Activated CD4-positive, alpha-beta memory T cell treated with anti-CD3 and anti-CD28 coated beads, Interleukin-2, amount 10 ng/mL, durations not matched to agents 7 days and 5 days (primary cell): ENCODE measurements at regions not wholly inside any gene's neighbourhood (a gene's known extent, or its start where the extent isn't known, plus 50 kb on each side); places are given as distances from the start of the nearest gene placed in this dataset.

ENCODE experiments used
- CTCF ChIA-PET: fragments of 350-600 bp; sonication (Branson Sonifier 250); formaldehyde crosslinking; loops from one replicate; lab custom pipeline; 2021; ENCODE audit warnings: antibody characterized with exemption, inconsistent platforms; lab: Charles Lee
- POLR2A ChIA-PET: fragments of 350-600 bp; sonication (Branson Sonifier 250); formaldehyde crosslinking; loops from one replicate; lab custom pipeline; 2021; ENCODE audit warnings: antibody characterized with exemption; lab: Charles Lee
- DNase-seq: peaks from one replicate; pipeline ENCODE4 v3.0.0-alpha.2; 2020
- H3K27ac Mint-ChIP-seq: one replicate; pipeline ENCODE4 v1.8.0; 2021; ENCODE audit warnings: mild to moderate bottlenecking, mixed read lengths
- H3K27me3 Mint-ChIP-seq: one replicate; pipeline ENCODE4 v1.8.0; 2021; ENCODE audit warnings: mixed read lengths
- H3K36me3 Mint-ChIP-seq: one replicate; pipeline ENCODE4 v1.8.0; 2021; ENCODE audit warnings: low read depth, mixed read lengths
- H3K4me1 Mint-ChIP-seq: one replicate; pipeline ENCODE4 v1.8.0; 2021; ENCODE audit warnings: mixed read lengths
- H3K4me3 Mint-ChIP-seq: one replicate; pipeline ENCODE4 v1.8.0; 2021; ENCODE audit warnings: mild to moderate bottlenecking, mixed read lengths
- H3K9me3 Mint-ChIP-seq: one replicate; pipeline ENCODE4 v1.8.0; 2021; ENCODE audit warnings: mixed read lengths

DNA sequence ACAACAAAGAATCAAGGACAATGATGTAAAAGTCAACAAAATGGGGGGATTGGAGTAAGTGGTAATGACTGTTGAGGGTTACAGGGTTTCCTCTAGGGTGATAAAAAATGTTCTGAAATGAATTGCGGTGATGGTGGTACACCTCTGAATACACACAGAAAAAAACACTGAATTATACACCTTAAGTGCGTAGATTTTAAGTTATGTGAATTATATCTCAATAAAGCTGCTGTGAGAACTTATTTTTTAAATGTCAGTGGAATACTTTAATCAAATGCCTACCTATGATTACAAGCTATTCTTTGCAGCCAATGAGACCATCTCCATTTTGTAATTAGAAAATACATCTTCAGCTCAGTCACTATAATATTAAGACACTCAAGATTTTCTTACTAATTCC is 53.5 kb downstream of the ZNF608 start:
- H3K4me3 Mint-ChIP-seq, result no peak overlapping the region

DNA sequence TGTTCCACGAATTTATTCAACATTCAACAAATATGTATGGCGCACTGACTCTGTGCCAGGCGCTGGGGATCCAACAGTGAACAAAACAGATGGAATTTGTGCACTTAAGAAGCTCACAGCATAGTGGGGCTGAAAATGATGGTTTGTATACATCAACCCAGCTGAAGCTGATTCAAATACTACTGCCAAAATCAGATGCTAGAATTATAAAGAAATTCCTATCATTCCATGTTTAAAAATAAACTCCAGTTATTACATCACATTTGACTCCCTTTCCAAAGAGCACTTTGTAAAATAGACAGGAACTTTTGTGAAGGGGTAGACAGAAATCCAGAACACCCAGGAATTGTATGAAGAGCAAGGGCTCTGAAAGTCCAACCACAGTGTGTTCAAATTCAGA is 54.1 kb downstream of the ZNF608 start:
- Mint-ChIP-seq H3K27ac (no peak overlapping the region), H3K27me3 (no peaks in the 10 kb centered on the region), H3K36me3 (no peaks in the 10 kb centered on the region), H3K9me3 (peaks cover 3% of the 10 kb centered on the region), H3K4me1 (no peaks in the 10 kb centered on the region), H3K4me3 (no peak overlapping the region)
- CTCF ChIA-PET, result no interaction called here
- DNase-seq, result no peak
- POLR2A ChIA-PET, result no interaction called here

More for the DNA sequence above, 53.5 kb downstream of the ZNF608 start:
- CTCF ChIA-PET, result no interaction called here
- Mint-ChIP-seq H3K9me3 (peaks cover 3% of the 10 kb centered on the region), H3K27me3 (no peaks in the 10 kb centered on the region), H3K27ac (no peak overlapping the region), H3K4me1 (no peaks in the 10 kb centered on the region), H3K36me3 (no peaks in the 10 kb centered on the region)
- no peak for DNase-seq
- POLR2A ChIA-PET, result no interaction called here

DNA sequence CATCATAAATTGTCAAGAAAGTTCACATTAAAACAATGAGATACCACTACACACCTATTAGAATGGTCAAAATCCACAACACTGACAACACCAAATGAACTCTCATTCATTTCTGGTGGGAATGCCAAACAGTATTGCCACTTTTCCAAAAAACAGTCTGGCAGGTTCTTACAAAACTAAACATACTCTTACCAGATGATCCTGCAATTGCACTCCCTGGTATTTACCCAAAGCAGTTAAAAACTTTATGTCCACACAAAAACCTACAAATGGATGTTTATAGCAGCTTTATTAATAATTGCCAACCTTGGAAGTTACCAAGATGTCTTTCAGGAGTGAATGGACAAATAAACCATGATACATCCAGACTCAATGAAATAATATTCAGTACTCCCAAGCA is 56.8 kb downstream of the ZNF608 start:
- Mint-ChIP-seq H3K9me3 (no peaks in the 10 kb centered on the region), H3K4me3 (no peak overlapping the region), H3K27me3 (no peaks in the 10 kb centered on the region), H3K4me1 (no peaks in the 10 kb centered on the region), H3K36me3 (no peaks in the 10 kb centered on the region), H3K27ac (no peak overlapping the region)
- no peak for DNase-seq
- ChIA-PET CTCF (no interaction called here), POLR2A (no interaction called here)

GRCh38 chr5:124686239-124687004 is 60.0 kb downstream of the ZNF608 start:
- no peaks in the 10 kb centered on the region for H3K4me1 Mint-ChIP-seq
- no peak overlapping the region for H3K4me3 Mint-ChIP-seq
- no peaks in the 10 kb centered on the region for H3K27me3 Mint-ChIP-seq
- no peaks in the 10 kb centered on the region for H3K36me3 Mint-ChIP-seq
- no peaks in the 10 kb centered on the region for H3K9me3 Mint-ChIP-seq
- CTCF ChIA-PET, result no interaction called here
- POLR2A ChIA-PET, result no interaction called here
- no peak overlapping the region for H3K27ac Mint-ChIP-seq
- DNase-seq, result no peak

DNA sequence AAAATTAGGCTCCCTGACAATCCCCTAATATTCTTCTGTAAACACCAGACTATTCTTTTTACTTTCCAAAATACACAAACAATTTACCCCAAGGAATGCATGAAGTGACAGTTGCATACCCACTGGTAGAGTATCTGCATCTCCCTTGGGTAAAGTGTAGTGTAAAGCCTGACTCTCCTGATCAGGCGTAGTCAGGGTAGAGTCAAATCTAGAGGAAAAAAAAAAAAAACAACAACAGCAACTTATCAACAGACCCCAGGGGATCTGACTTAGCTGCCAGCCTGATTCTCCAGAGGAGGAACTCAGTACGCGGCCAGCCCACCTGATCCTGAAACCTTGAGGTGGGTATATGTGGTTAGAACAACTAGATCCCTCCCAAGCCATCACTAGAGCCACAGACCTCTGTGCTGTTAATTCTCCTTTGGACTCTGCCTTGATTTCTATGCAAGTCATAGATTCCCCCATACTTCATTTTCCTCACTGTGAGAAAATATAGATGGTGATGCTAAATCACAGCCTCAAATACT is 61.0 kb downstream of the ZNF608 start:
- CTCF ChIA-PET, result no interaction called here
- POLR2A ChIA-PET, result no interaction called here
- no peak overlapping the region for H3K4me3 Mint-ChIP-seq
- DNase-seq, result no peak
- H3K36me3 Mint-ChIP-seq, result no peaks in the 10 kb centered on the region
- H3K9me3 Mint-ChIP-seq, result no peaks in the 10 kb centered on the region
- H3K27ac Mint-ChIP-seq, result no peak overlapping the region
- no peaks in the 10 kb centered on the region for H3K27me3 Mint-ChIP-seq
- no peaks in the 10 kb centered on the region for H3K4me1 Mint-ChIP-seq

- ChIA-PET POLR2A (no interaction called here), CTCF (no interaction called here)
- Mint-ChIP-seq H3K27me3 (no peaks in the 10 kb centered on the region), H3K36me3 (no peaks in the 10 kb centered on the region), H3K4me1 (no peaks in the 10 kb centered on the region), H3K27ac (no peak overlapping the region), H3K9me3 (no peaks in the 10 kb centered on the region), H3K4me3 (no peak overlapping the region)
- DNase-seq, result no peak
These were observed 62.4 kb downstream of the ZNF608 start for GRCh38 chr5:124683917-124684555.

DNA sequence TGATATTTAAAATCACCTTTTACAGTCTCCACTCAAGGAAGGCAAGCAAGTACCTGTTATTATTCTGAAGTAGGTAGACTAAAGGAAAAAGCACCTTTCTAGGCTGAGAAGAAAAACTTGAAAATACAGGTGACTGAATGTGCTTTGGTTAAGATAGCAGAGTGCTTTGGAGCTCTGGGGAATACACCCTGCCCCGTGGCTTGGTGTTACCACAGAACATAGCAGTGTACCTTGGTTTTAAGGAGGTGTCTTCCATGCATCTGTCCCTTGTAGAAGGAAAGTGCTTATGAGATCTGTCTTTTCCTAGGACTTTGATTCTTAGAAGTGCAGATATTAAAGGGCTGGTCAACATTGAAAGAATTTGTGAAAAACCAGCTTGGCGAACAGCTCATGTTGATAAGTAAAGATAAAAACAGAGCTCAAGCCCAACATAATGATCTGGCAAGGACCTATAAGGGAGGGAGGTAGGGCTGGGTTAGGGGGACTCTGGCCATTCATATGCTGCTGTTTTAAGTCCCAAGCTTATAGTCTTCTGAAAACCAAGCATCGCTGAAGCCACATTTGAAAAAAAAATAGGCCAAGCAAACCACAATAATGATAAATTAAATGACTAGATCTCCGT is 66.8 kb downstream of the ZNF608 start:
- Mint-ChIP-seq H3K27me3 (no peaks in the 10 kb centered on the region), H3K4me1 (no peaks in the 10 kb centered on the region), H3K36me3 (no peaks in the 10 kb centered on the region), H3K9me3 (no peaks in the 10 kb centered on the region), H3K4me3 (no peak overlapping the region), H3K27ac (no peak overlapping the region)
- POLR2A ChIA-PET, result no interaction called here
- CTCF ChIA-PET, result no interaction called here
- DNase-seq, result no peak

GRCh38 chr5:124678922-124679519 is 67.4 kb downstream of the ZNF608 start:
- no peak overlapping the region for H3K27ac Mint-ChIP-seq
- DNase-seq, result no peak
- H3K27me3 Mint-ChIP-seq, result no peaks in the 10 kb centered on the region

GRCh38 chr5:124678468-124678867 is 68.0 kb downstream of the ZNF608 start:
- no peak overlapping the region for H3K27ac Mint-ChIP-seq
- ChIA-PET CTCF (no interaction called here), POLR2A (no interaction called here)
- no peaks in the 10 kb centered on the region for H3K4me1 Mint-ChIP-seq
- no peaks in the 10 kb centered on the region for H3K27me3 Mint-ChIP-seq
- H3K9me3 Mint-ChIP-seq, result no peaks in the 10 kb centered on the region
- DNase-seq, result no peak
- H3K4me3 Mint-ChIP-seq, result no peak overlapping the region
- H3K36me3 Mint-ChIP-seq, result no peaks in the 10 kb centered on the region

More at GRCh38 chr5:124678922-124679519, 67.4 kb downstream of the ZNF608 start:
- Mint-ChIP-seq H3K36me3 (no peaks in the 10 kb centered on the region), H3K9me3 (no peaks in the 10 kb centered on the region), H3K4me3 (no peak overlapping the region), H3K4me1 (no peaks in the 10 kb centered on the region)
- ChIA-PET CTCF (no interaction called here), POLR2A (no interaction called here)

DNA sequence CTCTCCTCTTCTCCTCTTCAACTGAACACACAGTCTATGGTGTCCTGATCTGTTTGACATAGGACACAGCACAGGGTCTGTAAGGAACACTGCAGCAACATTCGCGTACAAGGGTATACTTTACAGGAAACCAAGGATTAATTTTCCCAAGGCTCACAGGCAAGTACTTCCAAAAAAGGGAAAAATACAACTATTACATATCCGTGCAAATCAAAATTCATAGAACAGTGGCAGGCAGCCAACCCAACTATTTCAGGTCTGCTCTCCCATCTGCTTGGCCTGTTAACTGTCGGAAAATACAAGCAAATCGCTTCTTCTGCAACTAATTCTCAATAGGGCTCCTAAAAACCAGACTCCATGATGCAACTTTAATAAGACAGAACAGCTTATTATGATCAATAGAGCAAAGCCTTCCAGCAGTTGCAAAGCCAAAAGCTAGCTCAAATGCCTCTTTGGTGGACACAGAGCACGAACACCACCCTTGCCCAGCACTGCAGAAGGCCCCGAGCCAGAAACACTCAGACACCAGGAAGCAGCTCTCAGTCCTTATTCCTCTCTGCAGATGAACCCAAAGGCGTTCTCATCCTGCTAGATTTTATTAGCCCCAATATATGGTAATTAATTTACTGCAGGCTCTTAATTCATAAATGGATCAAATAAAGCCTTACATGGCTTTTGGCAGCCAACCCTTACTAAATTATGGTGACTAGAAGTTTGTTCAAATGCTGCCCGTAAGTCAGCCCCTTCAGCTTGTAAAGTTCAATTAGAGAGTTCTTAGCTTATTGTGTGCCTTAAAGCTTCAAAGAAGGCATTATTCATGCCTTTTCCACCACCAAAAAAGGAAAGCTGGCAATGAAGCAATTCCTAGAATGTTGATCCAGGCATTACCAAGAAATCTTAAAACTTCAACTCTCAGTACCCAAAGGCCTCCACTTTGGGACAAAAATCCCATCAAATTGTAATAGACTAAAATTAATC is 68.8 kb downstream of the ZNF608 start:
- no peak overlapping the region for H3K4me3 Mint-ChIP-seq
- ChIA-PET CTCF (no interaction called here), POLR2A (no interaction called here)
- H3K27ac Mint-ChIP-seq, result no peak overlapping the region
- no peak for DNase-seq
- H3K36me3 Mint-ChIP-seq, result no peaks in the 10 kb centered on the region
- no peaks in the 10 kb centered on the region for H3K27me3 Mint-ChIP-seq
- no peaks in the 10 kb centered on the region for H3K9me3 Mint-ChIP-seq
- H3K4me1 Mint-ChIP-seq, result no peaks in the 10 kb centered on the region

DNA sequence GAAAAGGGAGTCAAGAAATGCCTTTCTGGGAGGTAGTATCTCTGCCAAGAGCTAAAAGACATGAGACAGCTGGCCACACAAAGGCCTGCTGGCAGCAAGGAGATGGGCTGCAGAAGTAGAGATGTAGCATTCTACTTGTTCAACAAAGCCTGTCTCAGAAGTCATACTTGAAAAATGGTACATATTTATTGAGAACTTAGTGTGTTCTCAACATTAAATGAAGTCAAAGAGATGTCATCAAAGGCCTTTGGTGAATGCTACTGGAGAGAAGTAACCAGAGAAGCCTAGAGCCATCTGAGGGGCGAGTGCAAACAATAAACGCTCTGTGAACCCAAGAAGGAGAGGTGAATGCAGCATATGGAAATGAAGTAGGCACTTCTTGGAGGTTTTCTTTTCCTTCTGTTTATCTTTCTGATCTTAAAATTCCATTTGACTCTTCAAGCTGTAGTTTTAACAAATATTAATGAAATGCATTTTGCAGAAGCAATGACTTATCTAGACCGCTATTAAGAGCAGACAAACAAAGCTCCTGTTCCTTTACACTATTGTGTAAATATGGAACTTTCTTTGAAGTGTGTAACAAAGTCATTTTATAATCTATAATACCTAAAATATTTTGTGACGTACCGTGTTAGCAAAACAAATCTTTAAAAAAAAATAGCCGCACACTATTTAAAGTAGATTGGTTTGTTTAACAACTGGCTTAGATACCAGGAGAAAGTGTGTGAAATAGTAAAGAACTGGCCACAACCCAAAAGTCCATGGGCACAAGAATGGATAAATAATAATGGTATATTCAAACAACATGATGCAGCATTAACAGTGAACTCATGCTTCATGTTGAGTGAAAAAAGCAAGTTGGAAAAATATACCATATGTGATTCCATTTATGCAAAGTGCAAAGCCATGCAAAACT is 70.2 kb downstream of the ZNF608 start:
- no peaks in the 10 kb centered on the region for H3K36me3 Mint-ChIP-seq
- ChIA-PET POLR2A (no interaction called here), CTCF (no interaction called here)
- H3K4me3 Mint-ChIP-seq, result no peak overlapping the region
- DNase-seq, result no peak
- no peaks in the 10 kb centered on the region for H3K9me3 Mint-ChIP-seq
- no peaks in the 10 kb centered on the region for H3K4me1 Mint-ChIP-seq
- no peak overlapping the region for H3K27ac Mint-ChIP-seq
- no peaks in the 10 kb centered on the region for H3K27me3 Mint-ChIP-seq

DNA sequence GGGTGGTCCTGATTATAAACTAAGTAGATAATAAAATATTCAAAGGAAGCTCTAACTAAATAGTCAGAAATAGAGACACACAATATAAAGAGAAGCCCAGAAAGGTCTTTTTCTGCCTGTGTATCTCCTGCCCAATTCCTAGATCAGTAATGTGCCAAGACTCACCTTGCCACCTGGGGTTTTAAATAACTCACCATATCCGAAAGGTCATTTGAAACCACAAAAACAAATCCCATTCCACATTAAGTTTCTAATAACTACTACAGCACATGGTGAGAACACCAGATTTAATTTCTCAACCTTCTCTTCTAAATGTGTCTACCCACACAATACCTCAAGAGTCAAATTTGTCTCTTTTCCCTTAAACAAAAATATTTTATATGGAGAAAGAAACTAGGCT is 75.2 kb downstream of the ZNF608 start:
- Mint-ChIP-seq H3K4me1 (no peaks in the 10 kb centered on the region), H3K36me3 (no peaks in the 10 kb centered on the region), H3K4me3 (no peak overlapping the region), H3K27ac (no peak overlapping the region), H3K27me3 (no peaks in the 10 kb centered on the region), H3K9me3 (no peaks in the 10 kb centered on the region)
- CTCF ChIA-PET, result no interaction called here
- POLR2A ChIA-PET, result no interaction called here
- DNase-seq, result no peak
